Mesenteric fat pad (tissue), 1 donor: ENCODE measurements at regions not wholly inside any gene's neighbourhood (a gene's known extent, or its start where the extent isn't known, plus 50 kb on each side); places are given as distances from the start of the nearest gene placed in this dataset.
"Not testable (repeated sequence)": the region's sequence is repeated elsewhere in the genome, so short reads cannot be mapped to it uniquely, and the experiment has no call there.

Source experiments
- DNase-seq: peaks from one replicate; pipeline ENCODE4 v3.0.0-alpha.2; 2020; ENCODE audit warnings: low spot score
- donor health status: DM: yes; HTN: yes; CAD: no.

GRCh38 chr4:31241504-31242106 is 521.4 kb downstream of the PCDH7 start:
- DNase-seq: no peak

GRCh38 chr4:31246856-31247255 is 526.7 kb downstream of the PCDH7 start:
- no peak for DNase-seq

DNA sequence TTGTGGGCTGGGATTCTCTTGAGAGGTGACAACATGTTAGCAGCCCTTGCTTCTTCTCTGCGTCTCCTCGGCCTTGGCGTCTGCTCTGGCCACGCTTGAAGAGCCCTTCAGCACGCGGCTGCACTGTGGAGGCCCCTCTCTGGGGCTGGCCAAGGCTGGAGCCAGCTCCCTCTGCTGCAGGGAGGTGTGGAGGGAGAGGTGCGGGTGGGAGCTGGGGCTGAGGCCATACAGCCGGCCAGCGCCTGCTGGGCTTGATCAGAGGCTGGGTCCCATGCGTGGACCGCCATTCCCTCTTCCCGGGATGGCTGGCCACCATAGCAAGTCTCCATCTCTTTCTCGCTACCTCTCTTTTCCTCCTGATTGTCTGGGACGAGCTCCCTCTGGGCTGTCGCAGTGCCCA is 539.0 kb downstream of the PCDH7 start:
- DNase-seq: no peak

DNA sequence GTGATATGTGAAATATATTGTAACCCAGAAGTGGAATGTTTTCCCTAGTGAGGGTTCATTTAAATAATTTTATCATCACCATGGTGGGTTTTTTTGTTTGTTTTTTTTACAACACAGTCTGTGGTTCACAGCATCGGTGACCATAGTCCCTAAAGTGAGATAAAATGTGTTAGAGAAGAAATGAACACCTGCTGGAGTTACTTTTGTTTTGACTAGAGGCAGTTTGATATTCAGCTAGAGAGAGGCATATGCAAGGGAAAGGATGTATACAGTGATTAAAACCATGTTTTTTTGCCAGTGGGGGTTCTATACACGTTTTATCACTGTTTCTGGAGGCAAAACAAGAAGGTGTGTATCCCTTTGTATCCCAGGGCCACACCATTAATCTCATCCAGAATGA is 541.5 kb downstream of the PCDH7 start:
- no peak for DNase-seq

DNA sequence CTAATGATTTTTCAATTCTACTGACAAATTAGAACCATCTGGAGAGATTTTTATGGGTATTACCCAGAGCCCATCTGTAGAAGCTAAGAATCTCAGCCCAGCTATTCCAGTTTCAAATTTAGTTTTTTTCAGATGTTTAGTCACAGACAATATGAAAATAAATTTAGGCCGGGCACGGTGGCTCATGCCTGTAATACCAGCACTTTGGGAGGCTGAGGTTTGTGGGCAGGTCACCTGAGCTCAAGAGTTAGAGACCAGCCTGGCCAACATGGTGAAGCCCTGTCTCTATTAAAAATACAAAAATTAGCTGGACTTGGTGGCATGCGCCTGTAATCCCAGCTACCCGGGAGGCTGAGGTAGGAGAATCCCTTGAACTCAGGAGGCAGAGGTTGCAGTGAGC is 545.9 kb downstream of the PCDH7 start:
- DNase-seq: not testable (repeated sequence)

DNA sequence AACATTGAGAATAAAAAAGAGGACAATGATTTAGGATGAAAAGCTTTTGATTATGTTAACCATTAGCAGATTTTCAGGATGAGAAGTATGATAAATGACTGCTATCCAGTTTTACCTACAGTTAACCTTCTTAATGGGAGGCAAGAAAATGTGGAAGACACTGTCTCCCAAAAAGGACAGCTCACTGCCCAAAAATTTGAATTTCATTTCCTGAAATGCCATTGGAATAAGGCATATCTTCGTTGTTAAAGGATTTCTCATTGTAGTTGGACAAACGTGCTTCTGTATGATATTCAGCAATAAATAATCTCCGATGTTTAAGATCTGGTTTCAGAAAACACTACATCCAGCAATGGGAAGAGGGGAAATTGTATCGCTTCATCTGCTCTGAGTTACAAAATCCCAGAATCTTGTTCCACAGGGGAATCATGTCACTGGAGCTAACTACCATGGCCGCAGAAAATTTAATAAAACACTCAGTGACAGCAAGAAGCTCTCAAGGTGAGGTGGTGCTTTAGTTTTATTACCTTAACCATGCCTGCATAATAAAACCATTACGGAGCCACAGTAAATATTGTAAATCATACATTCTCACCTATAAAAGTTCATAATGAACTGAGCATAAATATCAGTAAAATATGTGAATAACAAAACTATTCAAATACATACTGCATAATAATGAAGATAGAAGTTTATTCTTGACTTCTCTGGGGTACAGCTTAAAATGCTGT is 552.3 kb downstream of the PCDH7 start:
- DNase-seq: no peak

DNA sequence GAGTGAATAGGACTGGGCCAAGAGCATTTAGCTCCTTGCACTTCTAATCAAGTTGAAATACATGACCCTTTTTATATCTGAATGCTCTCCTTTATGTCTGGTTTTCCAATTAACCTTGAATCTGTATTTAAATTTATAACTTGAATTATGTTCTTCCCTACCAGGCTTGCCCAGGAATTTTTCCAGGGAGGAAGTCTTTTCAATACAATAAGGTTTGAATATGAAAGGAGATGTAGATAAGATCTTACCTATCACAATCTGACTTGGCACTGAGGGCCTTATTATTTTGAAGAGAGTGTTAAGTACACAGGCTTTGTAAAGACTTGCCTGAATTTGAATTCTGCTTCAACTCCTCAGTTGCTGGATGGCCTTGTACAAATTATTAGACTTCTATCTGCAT is 555.7 kb downstream of the PCDH7 start:
- DNase-seq: no peak

- no peak for DNase-seq
Measured at GRCh38 chr4:31283679-31284078, 563.5 kb downstream of the PCDH7 start.

DNA sequence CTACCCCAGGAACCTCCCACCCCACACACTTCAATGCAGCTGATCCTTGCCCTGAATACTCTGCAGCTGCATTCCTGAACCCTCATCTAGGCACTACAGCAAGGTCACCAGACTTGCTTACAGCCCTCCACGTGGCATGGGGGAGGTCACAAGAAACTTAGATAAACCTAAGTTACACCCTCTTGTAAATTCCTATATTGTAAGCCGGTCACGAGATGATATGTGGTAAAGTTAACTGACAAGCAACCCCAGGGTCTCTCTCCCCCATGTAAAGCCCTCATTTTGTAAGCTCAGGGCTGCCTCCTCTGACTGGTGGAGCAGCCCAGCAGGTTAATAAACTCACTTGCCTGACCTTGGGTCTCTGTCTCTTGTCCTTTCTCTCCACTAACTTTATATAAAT is 570.7 kb downstream of the PCDH7 start:
- no peak for DNase-seq

- no peak for DNase-seq
Measured at GRCh38 chr4:31291238-31291637, 571.1 kb downstream of the PCDH7 start.

GRCh38 chr4:31294655-31295480 is 574.7 kb downstream of the PCDH7 start:
- DNase-seq: no peak

DNA sequence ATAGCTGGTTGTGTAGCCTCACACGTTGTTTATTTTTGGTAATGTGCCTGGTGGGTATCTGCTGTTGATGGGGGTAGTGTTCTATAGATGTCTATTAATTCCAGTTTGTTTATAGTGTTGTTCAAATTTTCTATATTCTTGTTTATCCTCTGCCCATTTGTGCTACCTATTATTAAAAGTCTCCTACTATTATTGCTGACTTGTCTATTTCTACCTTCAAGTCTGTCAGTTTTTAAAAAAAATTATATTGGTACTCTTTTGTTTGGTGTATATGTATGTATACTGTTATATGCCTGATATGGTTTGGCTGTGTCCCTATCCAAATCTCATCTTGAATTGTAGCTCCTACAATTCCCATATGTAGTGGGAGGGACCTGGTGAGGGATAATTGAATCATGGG is 578.6 kb downstream of the PCDH7 start:
- DNase-seq: no peak

- no peak for DNase-seq
Measured at GRCh38 chr4:31307029-31307428, 586.9 kb downstream of the PCDH7 start.

- no peak for DNase-seq
Measured at GRCh38 chr4:31324814-31325213, 604.6 kb downstream of the PCDH7 start.

DNA sequence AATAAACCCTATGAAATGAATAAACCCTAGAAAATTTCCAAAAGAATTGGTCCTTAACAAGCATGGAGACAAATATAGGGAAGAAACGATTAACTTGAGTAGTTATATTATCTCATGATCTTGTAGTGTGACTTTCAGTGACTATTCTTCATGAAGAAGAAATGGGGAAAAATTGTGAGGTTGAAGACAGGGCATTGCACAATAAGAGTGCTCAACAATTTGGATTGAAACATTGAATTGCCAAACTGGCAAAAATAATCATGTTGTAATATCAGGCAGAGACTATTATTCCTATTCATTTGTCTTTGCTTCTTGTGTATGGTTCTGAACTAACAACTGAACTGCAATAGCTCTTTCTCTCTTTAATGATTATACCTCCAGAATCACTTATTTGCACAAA is 605.1 kb downstream of the PCDH7 start:
- no peak for DNase-seq

- DNase-seq: no peak
Measured at GRCh38 chr4:31327031-31327430, 606.9 kb downstream of the PCDH7 start.

DNA sequence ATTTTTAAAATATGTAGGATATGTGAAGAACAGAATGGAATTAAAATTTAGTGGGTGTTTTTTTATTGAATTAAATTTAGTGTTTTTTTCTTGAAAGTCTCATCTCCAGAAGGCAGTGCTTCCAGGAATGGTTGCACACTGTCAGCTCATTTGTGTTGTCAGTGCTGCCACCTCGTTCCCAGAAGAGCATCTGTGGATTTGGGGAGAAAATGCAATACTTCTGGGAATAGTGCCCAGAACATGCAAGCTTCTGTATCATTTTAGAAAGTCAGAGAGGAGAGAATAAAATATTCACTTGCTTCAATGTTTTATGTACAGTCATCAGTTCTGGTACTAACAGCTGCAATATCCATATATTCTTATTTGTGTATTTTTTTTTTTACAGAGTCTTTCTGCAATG is 608.8 kb downstream of the PCDH7 start:
- no peak for DNase-seq

GRCh38 chr4:31334086-31334910 is 614.1 kb downstream of the PCDH7 start:
- no peak for DNase-seq

DNA sequence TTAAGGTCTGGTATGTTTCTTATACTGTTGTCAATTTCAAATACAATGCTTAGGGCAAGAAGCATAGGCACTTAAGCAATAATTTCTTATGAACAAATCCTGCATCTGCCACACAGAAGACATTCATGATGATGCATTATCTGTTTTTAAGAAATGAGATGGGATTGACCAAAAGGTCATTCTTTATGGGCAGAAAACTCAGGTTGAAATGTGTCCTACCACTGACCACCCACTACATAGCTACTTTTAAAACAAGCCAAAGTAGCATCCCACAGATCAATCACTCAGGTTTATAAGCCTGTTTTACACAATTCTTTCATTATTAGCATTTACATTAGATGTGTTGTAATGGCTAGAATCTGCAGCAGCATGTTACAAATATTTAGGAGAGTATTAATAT is 617.8 kb downstream of the PCDH7 start:
- no peak for DNase-seq

- DNase-seq: no peak
Measured at GRCh38 chr4:31341601-31342359, 621.6 kb downstream of the PCDH7 start.

GRCh38 chr4:31343061-31343460 is 622.9 kb downstream of the PCDH7 start:
- DNase-seq: no peak
